ENCODE measurements at regions not wholly inside any gene's neighbourhood (a gene's known extent, or its start where the extent isn't known, plus 50 kb on each side); places are given as distances from the start of the nearest gene placed in this dataset.

- TF ChIP-seq POLR2A (IDR thresholded peaks at IDR 0.05) (no peak), CTCF (IDR thresholded peaks at IDR 0.05) (no peak)
These were observed 263.2 kb downstream of the TECRL start for GRCh38 chr4:64146030-64146429.

Data from esophagus squamous epithelium (tissue), 4 donors.